ENCODE measurements at regions not wholly inside any gene's neighbourhood (a gene's known extent, or its start where the extent isn't known, plus 50 kb on each side); places are given as distances from the start of the nearest gene placed in this dataset.

GRCh38 chr4:15345134-15345533 lies 82.7 kb upstream of the C1QTNF7 start:
- H3K4me1 Mint-ChIP-seq: peaks cover 9% of the 10 kb centered on the region
- no peaks in the 10 kb centered on the region for H3K27me3 Mint-ChIP-seq
- peaks cover 2% of the 10 kb centered on the region for H3K36me3 Mint-ChIP-seq
- no peak overlapping the region for H3K4me3 Mint-ChIP-seq
- no peaks in the 10 kb centered on the region for H3K9me3 Mint-ChIP-seq
- no peak overlapping the region for H3K27ac Mint-ChIP-seq

GRCh38 chr4:15348236-15348635 lies 79.6 kb upstream of the C1QTNF7 start:
- no peak overlapping the region for H3K4me3 Mint-ChIP-seq
- peaks cover 9% of the 10 kb centered on the region for H3K4me1 Mint-ChIP-seq
- no peak overlapping the region for H3K27ac Mint-ChIP-seq
- peaks cover 2% of the 10 kb centered on the region for H3K36me3 Mint-ChIP-seq
- no peaks in the 10 kb centered on the region for H3K9me3 Mint-ChIP-seq
- no peaks in the 10 kb centered on the region for H3K27me3 Mint-ChIP-seq

- Mint-ChIP-seq H3K36me3 (peaks cover 4% of the 10 kb centered on the region), H3K9me3 (no peaks in the 10 kb centered on the region), H3K27me3 (no peaks in the 10 kb centered on the region), H3K27ac (no peak overlapping the region), H3K4me1 (peaks cover 9% of the 10 kb centered on the region), H3K4me3 (no peak overlapping the region)
Observed at GRCh38 chr4:15348695-15349094, 79.1 kb upstream of the C1QTNF7 start.

GRCh38 chr4:15349531-15349935 lies 78.3 kb upstream of the C1QTNF7 start:
- H3K27me3 Mint-ChIP-seq: no peaks in the 10 kb centered on the region
- H3K36me3 Mint-ChIP-seq: peaks cover 4% of the 10 kb centered on the region
- H3K27ac Mint-ChIP-seq: no peak overlapping the region
- no peaks in the 10 kb centered on the region for H3K9me3 Mint-ChIP-seq
- H3K4me3 Mint-ChIP-seq: no peak overlapping the region
- H3K4me1 Mint-ChIP-seq: peaks cover 9% of the 10 kb centered on the region

- no peak overlapping the region for H3K27ac Mint-ChIP-seq
- H3K27me3 Mint-ChIP-seq: no peaks in the 10 kb centered on the region
- no peak overlapping the region for H3K4me3 Mint-ChIP-seq
- peaks cover 4% of the 10 kb centered on the region for H3K36me3 Mint-ChIP-seq
- peaks cover 9% of the 10 kb centered on the region for H3K4me1 Mint-ChIP-seq
- no peaks in the 10 kb centered on the region for H3K9me3 Mint-ChIP-seq
Observed at GRCh38 chr4:15349965-15350364, 77.9 kb upstream of the C1QTNF7 start.

- H3K27ac Mint-ChIP-seq: no peak overlapping the region
- H3K36me3 Mint-ChIP-seq: peaks cover 4% of the 10 kb centered on the region
- no peaks in the 10 kb centered on the region for H3K27me3 Mint-ChIP-seq
- H3K4me1 Mint-ChIP-seq: peaks cover 9% of the 10 kb centered on the region
- no peaks in the 10 kb centered on the region for H3K9me3 Mint-ChIP-seq
- no peak overlapping the region for H3K4me3 Mint-ChIP-seq
Observed at GRCh38 chr4:15352524-15352923, 75.3 kb upstream of the C1QTNF7 start.

- H3K4me1 Mint-ChIP-seq: peaks cover 9% of the 10 kb centered on the region
- no peaks in the 10 kb centered on the region for H3K9me3 Mint-ChIP-seq
- no peak overlapping the region for H3K27ac Mint-ChIP-seq
Observed at GRCh38 chr4:15353207-15353606, 74.6 kb upstream of the C1QTNF7 start.

GRCh38 chr4:15354371-15355297 lies 73.2 kb upstream of the C1QTNF7 start:
- H3K27me3 Mint-ChIP-seq: no peaks in the 10 kb centered on the region
- H3K4me1 Mint-ChIP-seq: peaks cover 2% of the 10 kb centered on the region
- H3K4me3 Mint-ChIP-seq: no peak overlapping the region
- no peak overlapping the region for H3K27ac Mint-ChIP-seq
- H3K9me3 Mint-ChIP-seq: no peaks in the 10 kb centered on the region
- H3K36me3 Mint-ChIP-seq: peaks cover 2% of the 10 kb centered on the region

More at GRCh38 chr4:15353207-15353606, 74.6 kb upstream of the C1QTNF7 start:
- H3K27me3 Mint-ChIP-seq: no peaks in the 10 kb centered on the region
- H3K4me3 Mint-ChIP-seq: no peak overlapping the region
- peaks cover 4% of the 10 kb centered on the region for H3K36me3 Mint-ChIP-seq

- Mint-ChIP-seq H3K27ac (no peak overlapping the region), H3K9me3 (no peaks in the 10 kb centered on the region), H3K4me3 (no peak overlapping the region), H3K27me3 (no peaks in the 10 kb centered on the region), H3K4me1 (peaks cover under 1% of the 10 kb centered on the region), H3K36me3 (no peaks in the 10 kb centered on the region)
Observed at GRCh38 chr4:15361529-15361928, 66.3 kb upstream of the C1QTNF7 start.

GRCh38 chr4:15362541-15362940 lies 65.3 kb upstream of the C1QTNF7 start:
- Mint-ChIP-seq H3K27me3 (no peaks in the 10 kb centered on the region), H3K4me3 (no peak overlapping the region), H3K4me1 (peaks cover 4% of the 10 kb centered on the region), H3K9me3 (no peaks in the 10 kb centered on the region), H3K36me3 (no peaks in the 10 kb centered on the region), H3K27ac (no peak overlapping the region)

GRCh38 chr4:15364183-15364582 lies 63.6 kb upstream of the C1QTNF7 start:
- no peaks in the 10 kb centered on the region for H3K9me3 Mint-ChIP-seq
- H3K4me3 Mint-ChIP-seq: no peak overlapping the region
- H3K36me3 Mint-ChIP-seq: no peaks in the 10 kb centered on the region
- H3K27me3 Mint-ChIP-seq: no peaks in the 10 kb centered on the region
- H3K4me1 Mint-ChIP-seq: peaks cover 4% of the 10 kb centered on the region
- no peak overlapping the region for H3K27ac Mint-ChIP-seq

GRCh38 chr4:15365641-15366040 lies 62.2 kb upstream of the C1QTNF7 start:
- no peaks in the 10 kb centered on the region for H3K9me3 Mint-ChIP-seq
- no peak overlapping the region for H3K4me3 Mint-ChIP-seq
- H3K4me1 Mint-ChIP-seq: peaks cover 4% of the 10 kb centered on the region
- H3K27me3 Mint-ChIP-seq: no peaks in the 10 kb centered on the region
- no peak overlapping the region for H3K27ac Mint-ChIP-seq
- no peaks in the 10 kb centered on the region for H3K36me3 Mint-ChIP-seq

- Mint-ChIP-seq H3K36me3 (peaks cover 1% of the 10 kb centered on the region), H3K4me3 (no peak overlapping the region), H3K27me3 (no peaks in the 10 kb centered on the region), H3K27ac (peak overlapping the region; percentile 14), H3K9me3 (no peaks in the 10 kb centered on the region), H3K4me1 (peaks cover 4% of the 10 kb centered on the region)
Observed at GRCh38 chr4:15366721-15367120, 61.1 kb upstream of the C1QTNF7 start.

- Mint-ChIP-seq H3K27ac (no peak overlapping the region), H3K36me3 (peaks cover 2% of the 10 kb centered on the region), H3K9me3 (no peaks in the 10 kb centered on the region), H3K4me1 (peaks cover 4% of the 10 kb centered on the region), H3K4me3 (no peak overlapping the region), H3K27me3 (no peaks in the 10 kb centered on the region)
Observed at GRCh38 chr4:15368856-15369255, 59.0 kb upstream of the C1QTNF7 start.

GRCh38 chr4:15370296-15370695 lies 57.5 kb upstream of the C1QTNF7 start:
- H3K27ac Mint-ChIP-seq: no peak overlapping the region
- H3K9me3 Mint-ChIP-seq: no peaks in the 10 kb centered on the region
- peaks cover 2% of the 10 kb centered on the region for H3K36me3 Mint-ChIP-seq
- H3K27me3 Mint-ChIP-seq: no peaks in the 10 kb centered on the region
- H3K4me1 Mint-ChIP-seq: peaks cover 10% of the 10 kb centered on the region
- no peak overlapping the region for H3K4me3 Mint-ChIP-seq

GRCh38 chr4:15373363-15373762 lies 54.5 kb upstream of the C1QTNF7 start:
- no peak overlapping the region for H3K27ac Mint-ChIP-seq
- no peaks in the 10 kb centered on the region for H3K9me3 Mint-ChIP-seq
- peaks cover 37% of the 10 kb centered on the region for H3K4me1 Mint-ChIP-seq
- H3K27me3 Mint-ChIP-seq: no peaks in the 10 kb centered on the region
- H3K36me3 Mint-ChIP-seq: peaks cover 2% of the 10 kb centered on the region
- H3K4me3 Mint-ChIP-seq: no peak overlapping the region

Measured in activated naive CD4-positive, alpha-beta T cell treated with anti-CD3 and anti-CD28 coated beads, Interleukin-2, amount 50 U/mL, for 24 hours (primary cell).